Stimulated activated CD4-positive, alpha-beta T cell treated with anti-CD3 and anti-CD28 coated beads, Interleukin-15, amount 100 ng/mL, for 24 hours (primary cell): ENCODE measurements at regions not wholly inside any gene's neighbourhood (a gene's known extent, or its start where the extent isn't known, plus 50 kb on each side); places are given as distances from the start of the nearest gene placed in this dataset.
"Not testable (repeated sequence)": the region's sequence is repeated elsewhere in the genome, so short reads cannot be mapped to it uniquely, and the experiment has no call there.

ENCODE experiments used
- DNase-seq: peaks from one replicate; pipeline ENCODE4 v3.0.0-alpha.2; 2020

DNA sequence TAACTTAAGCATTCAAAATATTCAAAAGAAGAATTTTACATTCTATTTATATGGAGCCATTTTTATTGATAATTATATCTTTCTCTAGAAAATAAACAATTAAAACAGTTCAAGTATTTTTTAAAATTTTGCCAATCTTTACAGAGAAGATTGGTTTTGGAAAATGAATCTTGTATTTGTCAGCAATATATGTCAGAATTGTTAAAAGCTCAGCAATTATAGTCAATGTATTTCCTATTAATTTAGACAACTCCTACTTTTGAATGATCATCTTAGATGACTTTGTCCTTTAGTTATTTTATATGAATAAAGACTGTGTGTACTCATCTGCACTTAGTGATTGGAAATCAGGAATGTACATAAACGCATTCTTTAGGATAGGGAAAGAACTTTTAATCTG lies 223.9 kb upstream of the MAD2L1 start:
- no peak for DNase-seq

DNA sequence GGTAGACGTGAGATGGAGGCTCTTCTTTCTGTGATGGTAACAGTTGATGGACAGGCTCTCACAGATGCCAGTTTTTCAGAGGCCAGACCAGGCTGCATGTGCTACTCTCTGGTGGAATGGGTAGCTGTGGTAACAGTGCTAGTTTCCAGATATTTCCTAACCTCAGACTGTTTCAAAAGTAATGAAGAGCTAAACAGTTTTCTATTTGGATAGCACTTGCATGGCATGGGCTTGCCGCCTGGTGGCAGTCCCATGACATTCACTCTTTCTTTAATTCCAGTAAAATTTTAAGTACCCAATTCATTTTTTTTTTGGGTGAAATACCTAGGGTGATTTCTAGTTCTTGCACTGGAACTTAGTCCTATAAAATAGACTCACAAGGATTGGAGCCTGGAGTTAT lies 220.2 kb upstream of the MAD2L1 start:
- DNase-seq = no peak

DNA sequence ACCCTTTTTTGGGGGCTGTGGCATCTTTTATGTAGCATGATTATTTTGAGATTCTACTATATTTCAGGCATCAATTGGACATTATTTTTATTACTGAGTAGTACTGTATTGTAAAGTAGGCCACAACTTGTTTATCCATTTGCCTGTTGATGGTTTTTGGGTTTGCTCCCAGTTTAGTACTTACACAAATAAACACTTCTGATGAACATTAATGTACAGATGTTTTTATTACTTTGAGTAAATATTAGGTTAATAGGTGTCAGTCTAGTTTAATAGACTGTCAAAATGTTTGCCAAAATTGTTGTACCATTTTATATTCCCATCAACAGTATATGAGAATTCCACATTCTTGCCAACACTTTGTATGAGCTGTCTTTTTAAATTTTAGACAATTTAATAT lies 214.9 kb upstream of the MAD2L1 start:
- no peak for DNase-seq

DNA sequence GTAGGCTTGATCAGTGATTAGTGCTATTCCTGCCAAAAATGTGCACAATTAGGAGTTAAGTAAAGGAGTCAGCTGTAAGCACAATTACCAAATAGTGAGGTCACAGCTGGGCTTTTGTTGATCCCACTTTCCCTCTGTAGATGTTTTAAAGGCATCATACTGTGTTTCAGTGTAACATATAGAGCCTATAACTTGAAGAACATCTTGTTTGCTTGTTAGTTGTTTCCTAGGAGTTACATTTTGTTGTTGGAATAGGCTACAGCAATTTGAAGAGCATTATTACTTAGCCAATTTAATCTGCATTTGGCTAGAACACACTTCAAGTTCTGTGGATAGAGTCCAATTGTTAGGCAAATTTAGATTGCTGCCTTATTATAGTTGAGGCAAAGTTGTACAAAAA lies 210.7 kb upstream of the MAD2L1 start:
- no peak for DNase-seq

DNA sequence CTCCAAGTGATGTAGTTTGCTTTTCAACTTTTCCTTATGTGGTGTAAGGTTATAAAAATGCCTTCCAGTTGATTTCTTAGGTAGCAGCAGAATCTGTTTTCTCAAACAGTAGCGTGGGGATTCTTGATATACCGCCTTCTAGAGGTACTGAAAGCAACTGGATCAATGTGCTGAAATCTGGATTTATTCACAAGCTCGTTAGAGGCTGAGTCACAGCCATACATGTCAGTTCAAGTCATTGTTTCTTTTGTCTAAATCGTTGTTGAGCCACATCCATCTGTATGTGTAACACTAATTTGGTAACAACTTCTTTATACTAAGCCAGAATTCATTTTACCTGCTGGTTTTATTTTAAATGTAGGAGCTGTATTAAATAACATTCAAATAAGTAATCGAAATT lies 200.0 kb upstream of the MAD2L1 start:
- DNase-seq = no peak

DNA sequence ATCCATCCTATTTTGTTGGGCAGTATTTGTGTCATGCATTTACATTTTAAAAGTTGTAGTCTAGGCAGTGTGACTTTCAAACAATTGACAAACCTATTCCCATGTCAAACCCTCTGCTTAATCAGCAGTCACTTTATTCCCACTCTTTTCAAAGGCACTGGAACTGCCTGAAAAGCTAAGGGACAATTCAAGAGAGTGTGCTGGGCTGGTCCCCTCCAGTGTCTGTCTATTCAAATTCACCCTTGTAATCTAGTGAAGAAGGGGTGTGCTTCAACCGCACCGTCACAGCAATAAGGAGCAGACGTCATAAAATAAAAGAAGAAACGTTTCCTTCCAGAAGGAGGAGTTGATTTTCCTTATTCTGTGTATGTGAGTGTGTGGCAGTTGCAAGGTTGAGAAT lies 197.0 kb upstream of the MAD2L1 start:
- no peak for DNase-seq

DNA sequence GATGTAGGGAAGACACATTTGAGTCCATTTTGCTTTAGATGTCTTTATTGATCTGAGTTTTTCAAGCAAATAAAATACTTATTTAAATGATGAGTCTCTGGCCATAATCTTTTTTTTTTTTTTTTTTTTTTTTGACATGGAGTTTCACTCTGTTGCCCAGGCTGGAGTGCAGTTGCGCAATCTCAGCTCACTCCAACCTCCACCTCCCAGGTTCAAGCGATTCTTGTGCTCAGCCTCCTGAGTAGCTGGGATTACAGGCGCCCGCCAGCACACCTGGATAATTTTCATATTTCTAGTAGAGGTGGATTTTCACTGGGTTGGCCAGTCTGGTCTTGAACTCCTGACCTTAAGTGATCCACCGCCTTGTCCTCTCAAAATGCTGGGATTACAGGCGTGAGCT lies 194.5 kb upstream of the MAD2L1 start:
- no peak for DNase-seq

DNA sequence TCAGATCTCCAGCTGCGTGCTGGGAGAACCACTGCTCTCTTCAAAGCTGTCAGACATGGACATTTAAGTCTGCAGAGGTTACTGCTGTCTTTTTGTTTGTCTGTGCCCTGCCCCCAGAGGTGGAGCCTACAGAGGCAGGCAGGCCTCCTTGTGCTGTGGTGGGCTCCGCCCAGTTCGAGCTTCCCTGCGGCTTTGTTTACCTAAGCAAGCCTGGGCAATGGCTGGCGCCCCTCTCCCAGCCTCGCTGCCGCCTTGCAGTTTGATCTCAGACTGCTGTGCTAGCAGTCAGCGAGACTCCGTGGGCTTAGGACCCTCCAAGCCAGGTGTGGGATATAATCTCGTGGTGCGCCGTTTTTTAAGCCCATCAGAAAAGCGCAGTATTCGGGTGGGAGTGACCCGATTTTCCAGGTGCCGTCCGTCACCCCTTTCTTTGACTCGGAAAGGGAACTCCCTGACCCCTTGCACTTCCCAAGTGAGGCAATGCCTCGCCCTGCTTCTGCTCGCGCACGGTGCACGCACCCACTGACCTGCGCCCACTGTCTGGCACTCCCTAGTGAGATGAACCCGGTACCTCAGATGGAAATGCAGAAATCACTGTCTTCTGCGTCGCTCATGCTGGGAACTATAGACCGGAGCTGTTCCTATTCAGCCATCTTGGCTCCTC lies 189.6 kb upstream of the MAD2L1 start:
- not testable (repeated sequence) for DNase-seq

DNA sequence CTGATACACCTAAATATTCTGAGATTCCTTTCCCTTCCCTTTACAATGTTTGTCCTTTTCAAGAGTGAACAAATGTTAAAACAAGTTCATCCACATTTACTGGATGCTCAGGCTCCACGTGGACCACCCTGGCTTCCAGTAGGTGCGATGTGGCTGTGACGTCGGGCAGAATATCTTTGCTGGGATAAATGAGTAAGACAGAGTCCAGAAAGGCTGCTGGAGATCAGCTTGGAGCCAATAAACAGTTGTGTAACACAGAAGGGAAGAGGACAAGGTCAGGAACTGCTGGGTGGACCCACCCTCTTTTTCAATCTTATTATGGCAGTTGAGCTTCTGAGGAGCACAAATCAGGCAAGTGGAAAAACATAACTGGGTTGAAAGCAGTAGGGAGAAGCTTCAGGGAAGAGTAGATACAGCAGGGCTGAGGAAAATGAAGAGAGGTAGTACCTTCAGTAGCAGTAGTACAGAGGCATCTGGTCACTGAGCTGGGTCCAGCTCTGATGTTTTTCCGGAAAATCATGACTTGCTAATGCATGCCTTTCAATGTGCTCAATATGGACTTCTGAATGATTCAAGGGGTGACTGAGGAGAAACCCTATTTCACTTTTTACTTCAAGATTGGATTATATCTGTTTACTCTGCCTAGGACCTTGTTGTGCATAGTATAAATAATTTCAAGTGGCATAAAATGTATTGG lies 171.8 kb upstream of the MAD2L1 start:
- no peak for DNase-seq

DNA sequence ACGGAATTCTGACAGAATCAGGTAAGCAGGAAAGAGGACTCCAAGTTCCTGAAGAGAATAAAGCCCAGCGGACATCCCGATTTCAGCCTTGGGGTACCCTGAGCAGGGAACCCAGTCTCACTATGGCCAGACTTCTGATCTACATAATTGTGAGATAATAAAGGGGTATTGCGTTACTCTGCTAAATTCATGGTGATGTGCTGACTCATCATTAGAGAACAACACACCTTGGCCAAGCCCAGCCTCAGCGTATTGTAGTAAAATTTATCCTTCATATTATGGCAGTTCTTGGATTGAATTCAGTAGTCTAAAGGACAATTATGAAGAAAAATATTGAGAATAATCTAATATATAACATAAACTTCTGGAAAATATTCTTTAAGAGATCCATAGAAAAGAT lies 170.2 kb upstream of the MAD2L1 start:
- DNase-seq = no peak

DNA sequence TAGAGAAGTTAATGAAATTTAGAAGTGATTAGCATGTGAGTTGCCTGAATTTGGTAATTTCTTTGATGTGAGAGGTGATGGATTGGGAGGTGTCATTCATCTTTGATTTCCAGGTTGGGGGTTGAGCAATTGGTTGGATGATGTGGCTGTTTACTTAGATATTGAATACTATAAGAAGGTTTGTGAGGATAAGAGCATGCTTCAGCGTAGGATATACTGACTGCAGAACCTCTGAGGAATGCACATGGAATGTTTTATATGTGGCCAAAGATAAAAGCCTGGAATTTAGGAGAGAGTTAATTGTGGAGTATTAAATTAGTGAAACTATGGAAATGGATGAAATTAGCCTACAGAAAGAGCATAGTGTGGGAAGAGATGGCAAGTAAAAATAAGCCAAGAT lies 165.4 kb upstream of the MAD2L1 start:
- no peak for DNase-seq

DNA sequence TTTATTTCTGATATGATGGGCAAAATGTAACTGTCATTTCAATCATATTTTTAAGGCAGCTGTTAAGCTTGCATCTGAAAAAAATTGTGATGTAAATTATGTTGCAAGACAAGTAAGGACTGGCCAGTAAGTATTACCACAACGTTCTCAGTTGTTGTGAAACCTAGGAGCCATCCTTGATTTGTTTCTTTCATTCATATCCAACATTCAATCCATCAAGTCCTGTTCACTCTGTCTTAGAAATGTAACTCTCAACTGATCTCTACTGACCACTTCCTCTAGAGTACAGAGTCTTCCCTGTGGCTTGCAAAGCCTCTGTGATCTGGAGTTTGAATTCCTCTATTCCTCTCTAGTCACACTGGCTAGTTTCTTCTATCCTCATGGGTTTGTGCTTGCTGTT lies 161.4 kb upstream of the MAD2L1 start:
- DNase-seq = no peak

DNA sequence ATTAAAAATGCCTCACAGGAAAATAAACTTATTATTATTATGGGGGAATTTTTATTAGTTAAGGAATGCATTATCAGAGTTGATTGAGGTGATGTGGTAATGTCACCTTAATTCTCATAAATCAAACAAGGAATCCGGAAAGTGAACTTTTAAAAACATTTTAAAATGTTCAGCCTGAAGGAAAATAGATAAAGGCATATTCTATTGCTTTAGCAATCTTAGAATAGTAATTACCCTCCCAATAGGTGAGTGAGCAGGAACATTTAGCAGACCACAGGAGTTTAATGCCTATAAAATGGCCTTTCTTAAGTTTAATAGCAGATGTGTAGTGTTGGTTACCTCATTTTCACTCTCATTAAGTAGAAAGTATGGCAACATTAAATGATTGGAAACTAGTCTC lies 160.9 kb upstream of the MAD2L1 start:
- no peak for DNase-seq

DNA sequence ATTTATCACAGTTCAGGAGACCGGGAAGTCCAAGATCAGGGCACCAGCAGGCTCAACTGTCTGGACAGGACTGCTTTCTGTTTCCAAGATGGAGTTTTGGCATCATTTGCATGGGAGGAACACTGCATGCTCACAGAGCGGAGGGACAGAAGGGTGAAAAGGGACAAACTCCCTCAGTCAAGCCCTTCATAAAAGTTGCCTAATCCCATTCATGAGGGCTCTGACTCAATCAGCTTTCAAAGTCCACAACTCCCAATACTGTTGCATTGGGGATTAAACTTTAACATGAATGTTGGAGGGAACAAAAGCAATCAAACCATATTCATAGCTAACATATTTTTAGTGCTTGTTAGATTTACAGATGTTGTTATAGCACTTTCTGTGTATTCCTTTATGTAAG lies 158.9 kb upstream of the MAD2L1 start:
- DNase-seq = no peak

DNA sequence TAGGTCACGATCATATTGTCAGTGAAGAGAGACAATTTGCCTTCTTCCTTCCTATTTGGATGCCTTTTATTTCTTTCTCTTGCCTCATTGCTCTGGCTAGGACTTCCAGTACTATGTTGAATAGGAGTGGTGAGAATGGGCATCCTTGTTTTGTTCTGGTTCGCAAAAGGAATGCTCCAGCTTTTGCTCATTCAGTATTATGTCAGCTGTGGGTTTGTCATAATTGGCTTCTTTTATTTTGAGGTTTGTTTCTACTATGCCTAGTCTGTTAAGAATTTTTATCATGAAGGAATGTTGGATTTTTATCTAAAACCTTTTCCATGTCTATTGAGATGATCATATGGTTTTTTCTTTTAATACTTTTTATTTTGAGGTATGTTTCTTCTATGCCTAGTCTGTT lies 152.3 kb upstream of the MAD2L1 start:
- DNase-seq = no peak

DNA sequence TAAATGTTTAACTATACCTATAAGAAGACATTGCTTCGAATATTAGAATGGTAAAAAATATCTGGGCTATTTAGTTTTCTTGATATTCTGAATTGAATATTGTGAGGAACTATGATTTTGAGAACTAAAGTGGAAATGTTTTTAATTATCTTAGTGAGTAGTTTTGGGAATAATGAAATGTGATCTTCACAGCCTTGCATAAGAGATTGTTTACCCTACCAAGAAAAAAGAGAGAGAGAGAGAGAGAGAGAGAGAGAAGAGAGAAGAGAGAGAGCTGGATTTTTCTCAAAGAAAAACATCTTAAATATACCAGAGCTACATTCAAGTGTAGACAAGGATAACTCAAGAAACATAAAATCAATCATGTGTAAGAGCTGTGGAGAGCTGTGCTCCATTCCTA lies 148.7 kb upstream of the MAD2L1 start:
- no peak for DNase-seq

DNA sequence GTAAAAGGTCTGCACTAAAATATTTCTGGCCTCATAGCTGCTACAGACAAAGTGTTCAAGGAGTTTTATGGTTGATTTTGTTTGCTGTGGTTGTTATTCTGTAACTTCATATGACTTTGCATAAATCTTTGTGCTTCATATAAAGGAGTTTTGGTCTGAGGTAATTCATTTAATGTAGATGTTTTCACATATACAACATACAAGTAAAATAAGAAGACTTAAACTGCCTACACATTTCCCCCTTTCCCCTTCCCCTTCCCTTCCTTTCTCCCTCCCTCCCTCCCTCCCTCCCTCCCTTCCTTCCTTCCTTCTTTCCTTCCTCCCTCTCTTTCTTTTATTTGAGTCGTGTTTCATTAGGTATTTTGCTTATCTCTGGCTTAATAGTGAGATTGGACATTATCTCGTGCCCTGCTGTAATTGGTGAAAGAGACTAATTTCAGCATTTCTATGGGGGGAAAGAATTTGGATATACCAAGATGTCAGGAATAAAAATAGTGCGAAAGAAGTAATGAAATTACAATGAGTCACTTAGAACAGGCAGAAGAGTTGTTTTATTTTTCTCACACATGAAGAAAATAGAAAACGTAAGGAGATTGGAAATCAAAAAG lies 144.9 kb upstream of the MAD2L1 start:
- no peak for DNase-seq

DNA sequence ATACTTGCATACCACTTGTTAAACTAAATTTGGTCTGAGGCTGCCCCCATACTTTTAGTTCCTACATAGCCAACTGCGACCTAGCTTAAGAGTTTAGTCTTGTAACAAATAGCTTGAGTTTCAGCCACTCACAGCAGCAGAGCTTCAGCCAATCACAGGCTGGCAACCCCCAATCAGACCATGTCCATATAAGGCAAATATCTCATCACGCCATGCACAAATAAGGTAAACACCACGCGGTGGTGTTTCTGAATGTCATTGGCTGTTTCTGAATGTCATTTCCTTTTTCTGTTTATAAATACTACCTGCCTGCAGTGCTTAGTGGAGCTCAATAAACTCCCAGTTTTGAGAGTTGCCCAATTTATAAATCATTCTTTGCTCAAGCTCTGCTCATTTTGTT lies 143.1 kb upstream of the MAD2L1 start:
- no peak for DNase-seq

DNA sequence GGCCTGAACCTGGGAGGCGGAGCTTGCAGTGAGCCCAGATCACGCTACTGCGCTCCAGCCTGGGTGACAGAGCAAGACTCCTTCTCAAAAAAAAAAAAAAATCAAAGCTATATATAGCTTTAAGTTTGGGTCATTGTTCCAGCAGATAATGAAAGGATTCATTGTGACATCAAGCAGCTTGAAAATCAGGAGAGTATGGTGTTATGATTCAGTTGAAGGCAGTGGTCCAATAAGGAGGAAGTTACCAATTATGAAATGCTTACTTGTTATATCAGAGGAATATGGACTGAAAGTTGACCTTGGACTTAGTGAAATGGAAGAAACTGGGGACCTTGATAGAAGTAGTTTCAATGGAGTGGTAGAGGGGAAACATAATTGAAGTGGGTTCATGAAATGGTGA lies 140.4 kb upstream of the MAD2L1 start:
- no peak for DNase-seq

DNA sequence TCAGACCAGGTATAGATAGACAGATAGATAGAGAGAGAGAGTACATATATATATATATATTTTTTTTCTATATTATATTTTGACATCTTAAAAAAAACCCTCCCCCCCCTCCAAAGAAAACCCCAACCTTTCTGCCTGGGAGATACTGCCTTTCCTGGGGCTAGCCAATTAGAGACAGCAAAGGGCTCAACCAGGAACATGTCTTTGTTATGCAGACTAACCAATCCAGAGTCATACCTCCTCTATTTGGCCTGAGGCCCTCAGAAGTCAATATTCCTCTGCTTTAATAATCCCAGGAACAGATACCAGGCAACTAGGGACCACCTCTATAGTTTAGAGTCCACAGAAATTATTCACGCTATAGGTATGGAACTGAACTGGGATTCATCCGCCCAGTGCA lies 135.6 kb upstream of the MAD2L1 start:
- DNase-seq = no peak

DNA sequence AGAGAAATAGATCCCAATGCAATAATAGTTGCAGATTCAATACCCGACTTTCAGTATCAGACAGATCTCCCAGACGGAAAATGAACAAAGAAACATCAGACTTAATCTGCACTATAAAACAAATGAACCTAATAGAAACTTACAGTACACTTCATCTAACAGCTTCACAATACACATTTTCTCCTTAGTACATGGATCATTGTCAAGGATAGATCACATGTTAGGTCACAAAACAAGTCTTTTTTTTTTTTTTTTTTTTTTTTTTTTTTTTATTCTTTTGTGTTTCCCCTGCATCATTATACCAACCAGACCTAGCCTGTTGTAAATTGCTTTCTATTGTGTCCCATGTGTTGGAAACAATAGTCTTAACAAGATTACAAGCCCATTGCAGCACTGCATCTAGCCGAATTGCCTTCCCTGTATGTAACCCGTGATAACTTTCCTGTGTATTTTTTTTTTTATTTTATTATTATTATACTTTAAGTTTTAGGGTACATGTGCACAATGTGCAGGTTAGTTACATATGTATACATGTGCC lies 134.0 kb upstream of the MAD2L1 start:
- not testable (repeated sequence) for DNase-seq

DNA sequence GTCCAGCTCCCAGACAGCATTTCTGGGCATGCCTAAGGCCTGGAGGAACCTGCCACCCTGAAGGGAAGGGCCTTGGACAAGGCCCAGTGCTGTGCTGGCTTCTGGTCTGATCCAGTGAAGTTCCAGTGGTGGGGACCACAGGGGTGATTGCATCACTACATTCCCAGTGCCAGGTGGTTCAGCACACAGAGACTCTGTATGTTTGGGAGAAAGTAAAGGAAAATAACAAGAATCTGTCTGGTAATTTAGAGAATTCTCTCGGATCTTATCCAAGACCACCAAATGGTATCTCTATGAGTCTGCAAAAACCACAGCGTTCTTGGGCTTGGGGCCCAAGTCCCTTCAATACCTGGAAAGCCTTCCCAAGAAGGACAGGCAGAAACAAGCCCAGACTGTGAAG lies 131.8 kb upstream of the MAD2L1 start:
- DNase-seq = no peak

DNA sequence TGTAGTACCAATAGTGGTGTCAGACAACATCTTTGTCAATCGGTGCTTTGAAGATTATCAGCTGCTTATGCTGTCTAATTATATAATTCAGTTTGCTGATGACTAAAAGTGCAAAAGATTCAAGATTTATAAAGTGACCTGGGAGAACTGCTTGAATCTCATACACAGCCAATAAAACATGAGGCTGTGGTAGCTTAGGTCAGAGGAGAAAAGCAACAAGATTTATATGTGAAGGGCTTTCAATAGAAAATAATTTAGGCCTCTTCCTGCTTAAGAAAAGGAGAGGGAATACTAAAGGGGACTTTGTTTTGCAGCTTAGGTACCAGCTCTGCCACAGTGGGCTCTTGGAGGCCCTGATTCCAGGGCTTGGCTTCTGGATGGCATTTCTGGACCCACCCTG lies 111.0 kb upstream of the MAD2L1 start:
- DNase-seq = no peak

DNA sequence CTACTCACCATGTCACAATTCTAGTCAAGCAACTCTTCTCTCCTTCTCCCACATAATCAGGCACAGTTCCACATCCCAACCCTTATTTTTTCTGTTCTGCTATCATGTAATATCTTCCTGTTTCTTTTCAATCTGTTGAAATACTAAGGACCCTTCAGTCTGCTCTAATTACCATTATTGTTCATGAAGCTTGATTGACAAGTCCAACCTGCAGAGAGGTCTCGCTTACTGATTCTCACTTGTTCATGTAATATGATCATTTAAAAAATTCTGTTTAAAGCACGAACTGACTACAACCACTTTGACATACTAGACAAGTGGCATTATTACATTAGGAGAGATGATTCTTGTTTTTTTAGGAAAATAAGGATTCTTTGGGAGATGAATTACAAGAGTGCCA lies 108.6 kb upstream of the MAD2L1 start:
- DNase-seq = no peak

DNA sequence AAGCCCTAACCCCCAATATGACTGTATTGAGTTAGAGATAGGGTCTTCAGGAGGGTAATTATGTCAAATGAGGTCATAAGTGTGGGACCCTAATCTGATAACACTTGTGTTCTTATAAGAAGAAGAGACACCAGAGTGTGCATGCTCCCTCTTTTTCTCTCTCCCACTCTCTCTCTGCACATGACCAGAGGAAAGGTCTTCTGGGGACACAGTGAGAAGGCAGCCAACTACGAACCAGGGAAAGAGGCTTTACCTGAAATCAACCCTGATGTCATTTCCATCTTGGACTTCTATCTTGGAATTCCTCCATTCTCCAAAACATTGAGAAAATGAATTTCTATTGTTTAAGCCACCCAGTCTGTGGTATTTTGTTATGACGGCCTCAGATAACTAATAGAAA lies 97.2 kb upstream of the MAD2L1 start:
- DNase-seq = no peak
